ENCODE measurements at regions not wholly inside any gene's neighbourhood (a gene's known extent, or its start where the extent isn't known, plus 50 kb on each side); places are given as distances from the start of the nearest gene placed in this dataset.
"Not testable (repeated sequence)": the region's sequence is repeated elsewhere in the genome, so short reads cannot be mapped to it uniquely, and the experiment has no call there.

DNA sequence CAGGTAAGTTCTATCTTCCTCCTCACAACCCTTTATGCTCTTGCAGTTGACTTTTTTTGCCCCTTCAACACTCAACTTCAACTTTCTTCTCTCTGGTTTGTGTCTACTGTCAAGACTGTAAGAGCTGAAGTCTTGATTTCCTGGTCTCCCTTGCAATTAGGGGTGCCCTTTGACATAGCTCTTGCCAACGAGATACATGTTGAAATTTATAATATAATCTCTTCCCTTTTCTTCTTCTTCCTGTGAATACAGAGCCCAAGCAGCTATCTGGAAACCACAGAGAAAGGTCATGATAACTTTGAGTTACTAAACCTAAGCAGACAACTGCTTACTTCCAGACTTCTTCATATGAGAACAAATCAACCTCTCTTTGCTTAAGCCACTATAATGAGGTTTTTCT, 163.5 kb downstream of the MC4R start:
- DNase-seq (ENCODE audit: extremely low read depth in 1 of 2, low read depth in 1 of 2) = no peak

GRCh38 chr18:60202708-60203107, 169.9 kb downstream of the MC4R start:
- DNase-seq (ENCODE audit: extremely low read depth in 1 of 2, low read depth in 1 of 2) = no peak

DNA sequence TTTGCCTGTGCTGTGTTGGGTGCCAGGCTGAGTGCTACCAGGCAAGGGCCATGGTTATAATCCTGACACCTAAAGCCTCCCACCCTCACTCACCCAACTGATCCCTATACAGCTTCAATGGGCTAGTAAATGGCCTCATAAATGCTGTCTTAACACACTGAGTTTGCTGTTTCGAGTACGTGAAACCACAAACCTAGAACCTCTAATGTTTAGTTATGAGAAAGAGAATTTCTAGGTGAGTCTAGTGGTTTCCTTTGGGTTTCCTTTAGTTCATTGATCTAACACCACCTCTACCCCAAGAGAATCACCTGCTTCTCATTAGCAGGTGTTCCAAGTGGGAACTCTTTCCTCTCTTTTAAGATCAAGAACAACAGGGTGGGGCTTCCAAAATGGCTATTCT, 172.0 kb downstream of the MC4R start:
- DNase-seq (ENCODE audit: extremely low read depth in 1 of 2, low read depth in 1 of 2) = no peak

- no peak for DNase-seq (ENCODE audit: extremely low read depth in 1 of 2, low read depth in 1 of 2)
Measured at GRCh38 chr18:60199505-60199904, 173.1 kb downstream of the MC4R start.

- no peak for DNase-seq (ENCODE audit: extremely low read depth in 1 of 2, low read depth in 1 of 2)
Measured at GRCh38 chr18:60197671-60198462, 174.7 kb downstream of the MC4R start.

GRCh38 chr18:60196836-60197606, 175.6 kb downstream of the MC4R start:
- no peak for DNase-seq (ENCODE audit: extremely low read depth in 1 of 2, low read depth in 1 of 2)

DNA sequence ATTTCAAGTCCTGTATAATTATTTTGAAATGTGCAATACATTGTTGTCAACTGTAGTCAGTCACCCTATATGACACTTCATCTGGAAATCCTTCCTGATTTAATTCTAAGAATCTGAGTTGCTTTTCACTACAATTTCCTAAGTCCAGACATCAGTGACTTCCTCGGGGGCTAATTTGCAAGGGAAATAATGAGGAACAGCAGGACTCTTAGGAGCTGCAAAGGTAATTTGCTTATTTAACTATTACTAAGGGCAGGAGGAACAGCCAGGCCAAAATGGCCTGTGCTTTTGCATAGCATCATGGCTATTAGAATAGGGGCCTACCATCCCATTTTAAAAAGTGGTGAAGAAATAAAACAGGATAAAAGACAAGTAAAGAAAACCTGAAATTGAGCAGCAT, 178.8 kb downstream of the MC4R start:
- DNase-seq (ENCODE audit: extremely low read depth in 1 of 2, low read depth in 1 of 2) = no peak

GRCh38 chr18:60191926-60192325, 180.6 kb downstream of the MC4R start:
- DNase-seq (ENCODE audit: extremely low read depth in 1 of 2, low read depth in 1 of 2) = no peak

GRCh38 chr18:60189856-60190255, 182.7 kb downstream of the MC4R start:
- DNase-seq (ENCODE audit: extremely low read depth in 1 of 2, low read depth in 1 of 2) = no peak

DNA sequence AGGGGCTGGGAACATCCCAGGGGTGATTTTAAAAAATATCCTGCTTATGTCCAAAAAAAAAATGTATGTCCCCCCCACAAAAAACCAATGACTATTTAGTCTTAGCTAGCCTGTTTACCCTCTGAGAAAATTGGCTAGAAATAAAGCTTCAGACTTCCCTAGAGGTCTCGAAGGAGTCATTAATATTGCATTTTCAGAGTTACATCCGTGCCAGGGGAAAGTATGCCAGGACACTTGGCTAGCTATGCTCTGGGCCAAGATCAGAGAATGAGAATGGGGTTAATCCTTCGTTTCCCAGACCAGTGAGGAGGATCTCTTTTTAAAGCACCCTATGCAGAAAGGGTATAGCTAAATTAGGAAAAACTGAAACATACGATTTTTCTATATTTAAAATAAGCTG, 183.6 kb downstream of the MC4R start:
- DNase-seq (ENCODE audit: extremely low read depth in 1 of 2, low read depth in 1 of 2) = no peak

GRCh38 chr18:60182223-60182622, 190.4 kb downstream of the MC4R start:
- no peak for DNase-seq (ENCODE audit: extremely low read depth in 1 of 2, low read depth in 1 of 2)

GRCh38 chr18:60180671-60181070, 191.9 kb downstream of the MC4R start:
- no peak for DNase-seq (ENCODE audit: extremely low read depth in 1 of 2, low read depth in 1 of 2)

DNA sequence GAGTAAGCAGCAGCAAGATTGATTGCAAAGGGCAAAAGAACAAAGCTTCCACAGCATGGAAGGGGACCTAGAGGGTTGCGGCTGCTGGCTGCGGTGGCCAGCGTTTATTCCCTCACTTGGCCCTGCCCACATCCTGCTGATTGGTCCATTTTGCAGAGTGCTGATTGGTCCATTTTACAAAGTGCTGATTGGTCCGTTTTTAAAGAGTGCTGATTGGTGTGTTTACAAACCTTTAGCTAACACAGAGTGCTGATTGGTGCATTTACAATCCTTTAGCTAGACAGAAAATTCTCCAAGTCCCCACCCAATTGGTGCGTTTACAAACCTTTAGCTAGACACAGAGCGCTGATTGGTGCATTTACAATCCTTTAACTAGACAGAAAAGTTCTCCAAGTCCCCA, 194.4 kb downstream of the MC4R start:
- not testable (repeated sequence) for DNase-seq (ENCODE audit: extremely low read depth in 1 of 2, low read depth in 1 of 2)

- no peak for DNase-seq (ENCODE audit: extremely low read depth in 1 of 2, low read depth in 1 of 2)
Measured at GRCh38 chr18:60176259-60176658, 196.3 kb downstream of the MC4R start.

GRCh38 chr18:60174832-60175231, 197.7 kb downstream of the MC4R start:
- no peak for DNase-seq (ENCODE audit: extremely low read depth in 1 of 2, low read depth in 1 of 2)

DNA sequence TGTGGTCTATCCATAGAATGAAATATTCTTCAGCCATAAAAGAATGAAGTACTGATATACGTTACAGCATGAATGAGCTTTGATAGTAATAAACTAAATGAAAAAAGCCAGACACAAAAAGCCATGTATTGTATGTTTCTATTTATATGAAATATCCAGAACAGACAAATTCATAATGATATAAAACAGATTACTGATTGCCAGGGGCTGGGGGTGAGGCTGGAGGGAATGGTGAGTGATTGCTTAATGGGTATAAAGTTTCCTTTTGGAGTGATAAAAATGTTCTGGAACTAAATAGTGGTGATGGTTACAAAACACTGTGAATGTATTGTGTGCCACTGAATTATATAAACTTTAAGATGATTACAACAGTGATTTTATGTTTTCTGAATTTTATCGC, 200.5 kb downstream of the MC4R start:
- DNase-seq (ENCODE audit: extremely low read depth in 1 of 2, low read depth in 1 of 2) = no peak

DNA sequence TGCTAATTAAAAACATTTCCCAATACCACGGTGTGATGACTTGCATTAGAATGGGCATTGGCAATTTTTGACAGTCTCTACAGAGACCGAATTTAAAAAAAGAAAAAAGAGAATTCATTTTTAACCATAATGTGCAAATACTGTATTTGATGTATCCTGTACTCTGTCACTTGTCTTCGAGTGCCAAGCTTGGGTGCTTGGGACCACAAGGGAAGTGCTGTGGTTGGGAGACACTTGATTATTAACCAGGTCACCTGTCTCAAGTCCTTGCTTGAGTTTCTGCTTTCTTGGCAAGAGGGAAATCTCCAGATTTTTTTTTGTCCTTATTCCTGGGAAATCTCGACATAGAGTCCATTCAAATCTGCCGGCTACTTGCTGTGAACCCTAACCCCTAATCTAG, 209.0 kb downstream of the MC4R start:
- DNase-seq (ENCODE audit: extremely low read depth in 1 of 2, low read depth in 1 of 2) = no peak

DNA sequence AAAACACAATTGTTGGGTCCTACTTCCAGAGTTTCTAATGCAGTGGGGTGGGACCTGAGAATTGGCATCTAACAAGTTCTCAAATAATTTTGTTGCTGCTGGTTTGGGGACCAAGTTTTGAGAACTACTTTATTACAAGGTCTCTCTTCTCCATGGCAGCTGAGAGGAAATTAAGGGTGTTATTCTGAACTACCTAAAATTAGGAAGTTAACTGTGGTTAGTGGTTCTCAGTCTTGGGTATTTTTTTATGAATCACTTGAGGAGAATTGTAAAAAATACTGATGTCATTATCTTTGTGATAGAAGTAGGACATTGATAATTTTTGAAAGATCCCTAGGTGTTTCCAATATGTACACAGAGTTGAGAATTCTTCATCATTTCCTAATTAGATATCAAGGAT, 210.2 kb downstream of the MC4R start:
- no peak for DNase-seq (ENCODE audit: extremely low read depth in 1 of 2, low read depth in 1 of 2)

GRCh38 chr18:60157810-60158209, 214.8 kb downstream of the MC4R start:
- DNase-seq (ENCODE audit: extremely low read depth in 1 of 2, low read depth in 1 of 2) = no peak

DNA sequence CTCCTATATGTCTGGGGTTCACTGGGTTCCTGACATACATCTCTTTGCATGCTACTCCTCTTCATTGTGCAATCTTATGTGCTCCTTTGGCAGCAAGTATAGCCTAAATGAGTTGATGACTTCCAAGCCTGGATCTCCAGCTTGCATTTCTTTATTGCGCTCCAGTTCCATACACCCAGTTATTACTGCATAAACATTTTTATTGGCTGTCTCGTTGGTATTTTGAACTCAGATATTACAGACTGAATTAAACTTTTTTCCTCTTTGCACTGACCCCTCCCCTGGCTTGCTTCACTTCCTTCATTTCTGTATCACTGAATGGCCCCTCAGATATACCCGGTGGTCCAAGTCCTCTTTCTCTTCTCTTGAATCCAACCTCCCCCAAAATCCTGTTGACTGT, 219.2 kb downstream of the MC4R start:
- DNase-seq (ENCODE audit: extremely low read depth in 1 of 2, low read depth in 1 of 2) = no peak

GRCh38 chr18:60149316-60149715, 223.3 kb downstream of the MC4R start:
- DNase-seq (ENCODE audit: extremely low read depth in 1 of 2, low read depth in 1 of 2) = no peak

DNA sequence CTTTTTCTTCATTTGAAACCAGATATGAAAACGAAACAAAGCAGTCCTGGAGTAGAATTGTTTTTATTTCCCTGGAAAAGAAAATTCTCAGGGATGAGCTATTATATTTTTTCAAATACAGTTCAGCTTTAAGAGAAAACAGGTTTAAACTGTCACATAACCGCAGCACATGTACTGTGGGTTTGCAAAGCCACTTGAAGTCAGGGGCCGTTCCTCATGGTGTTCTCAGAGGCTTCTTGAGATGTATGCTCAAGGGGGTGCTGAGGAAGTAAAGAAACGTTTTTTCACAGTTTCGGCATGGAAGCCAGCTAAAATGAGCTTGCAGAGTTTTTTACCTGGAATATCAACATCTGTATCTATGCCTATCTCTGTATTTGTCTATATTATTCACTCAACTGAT, 225.3 kb downstream of the MC4R start:
- DNase-seq (ENCODE audit: extremely low read depth in 1 of 2, low read depth in 1 of 2) = no peak

Data from activated CD8-positive, alpha-beta memory T cell treated with anti-CD3 and anti-CD28 coated beads for 1 hour (primary cell).